Dedifferentiated amniotic fluid mesenchymal stem cell (primary cell): ENCODE measurements at regions not wholly inside any gene's neighbourhood (a gene's known extent, or its start where the extent isn't known, plus 50 kb on each side); places are given as distances from the start of the nearest gene placed in this dataset.

Source experiments
- DNase-seq: peaks from one replicate; pipeline ENCODE4 v3.0.0-alpha.2; 2016; ENCODE audit errors: extremely low spot score

GRCh38 chr12:62098132-62098531, 162.1 kb upstream of the USP15 start:
- no peak for DNase-seq

- no peak for DNase-seq
These were observed 156.5 kb upstream of the USP15 start for GRCh38 chr12:62103748-62104147.

- no peak for DNase-seq
These were observed 153.5 kb upstream of the USP15 start for GRCh38 chr12:62106547-62107185.

- no peak for DNase-seq
These were observed 146.7 kb upstream of the USP15 start for GRCh38 chr12:62113366-62114011.

GRCh38 chr12:62116986-62117385, 143.2 kb upstream of the USP15 start:
- no peak for DNase-seq

- DNase-seq: peak; percentile 49
These were observed 136.4 kb upstream of the USP15 start for GRCh38 chr12:62123721-62124203.

GRCh38 chr12:62127516-62127915, 132.7 kb upstream of the USP15 start:
- DNase-seq: no peak

- DNase-seq: no peak
These were observed 131.8 kb upstream of the USP15 start for GRCh38 chr12:62128175-62128975.

- no peak for DNase-seq
These were observed 130.9 kb upstream of the USP15 start for GRCh38 chr12:62129291-62129690.

- DNase-seq: no peak
These were observed 129.8 kb upstream of the USP15 start for GRCh38 chr12:62130402-62130801.

- DNase-seq: no peak
These were observed 129.2 kb upstream of the USP15 start for GRCh38 chr12:62130834-62131552.

- DNase-seq: no peak
These were observed 126.8 kb upstream of the USP15 start for GRCh38 chr12:62133440-62133839.

- DNase-seq: no peak
These were observed 124.5 kb upstream of the USP15 start for GRCh38 chr12:62135553-62136200.

GRCh38 chr12:62136496-62136895, 123.7 kb upstream of the USP15 start:
- no peak for DNase-seq

- no peak for DNase-seq
These were observed 121.7 kb upstream of the USP15 start for GRCh38 chr12:62138527-62138926.

GRCh38 chr12:62146318-62146717, 113.9 kb upstream of the USP15 start:
- no peak for DNase-seq

- DNase-seq: no peak
These were observed 102.2 kb upstream of the USP15 start for GRCh38 chr12:62158013-62158412.

GRCh38 chr12:62158461-62159360, 101.5 kb upstream of the USP15 start:
- DNase-seq: no peak

- DNase-seq: no peak
These were observed 98.0 kb upstream of the USP15 start for GRCh38 chr12:62162214-62162613.

GRCh38 chr12:62163368-62163767, 96.8 kb upstream of the USP15 start:
- no peak for DNase-seq

- no peak for DNase-seq
These were observed 96.2 kb upstream of the USP15 start for GRCh38 chr12:62164036-62164435.
